ENCODE measurements at regions not wholly inside any gene's neighbourhood (a gene's known extent, or its start where the extent isn't known, plus 50 kb on each side); places are given as distances from the start of the nearest gene placed in this dataset.

DNA sequence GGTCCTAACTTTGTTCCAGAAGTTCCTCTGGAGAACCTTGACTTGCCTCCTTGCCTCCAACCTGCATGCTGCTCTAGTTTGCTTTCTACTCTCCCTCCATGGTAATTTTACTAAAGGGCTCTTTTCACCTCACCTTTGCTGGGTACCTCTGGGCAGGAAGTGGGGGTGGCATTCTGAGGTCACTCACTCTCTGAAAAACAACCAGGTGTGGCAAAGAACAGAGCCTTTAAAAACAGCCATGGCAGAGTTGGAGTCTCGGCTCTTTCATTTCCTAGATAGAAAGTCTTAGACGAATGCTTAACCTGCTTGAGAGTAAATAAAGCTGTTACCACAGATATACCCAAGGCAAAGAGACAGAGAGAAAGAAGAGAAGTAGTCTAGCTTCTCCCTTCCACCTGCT, 827.9 kb downstream of the BCL11B start:
- WGBS, 2 experiments (ENCODE audit: low coverage in 1 of 2, low lambda C conversion rate in 2 of 2, missing lambda C conversion rate in 2 of 2): 16 to 28% methylated on average over 2 of the region's 2 CpGs

GRCh38 chr14:98445718-98446117, 826.3 kb downstream of the BCL11B start:
- DNase-seq: no peak
- Histone ChIP-seq H3K4me3 (no peak overlapping the region), H2AFZ (no peak overlapping the region), H3K9ac (no peak overlapping the region), H3K9me3 (ENCODE audit: low read depth) (no peaks in the 10 kb centered on the region), H3F3A (ENCODE audit: insufficient read depth) (no peaks in the 10 kb centered on the region), H3K4me1 (ENCODE audit: insufficient read depth) (no peaks in the 10 kb centered on the region), H3K79me2 (ENCODE audit: insufficient read depth) (no peaks in the 10 kb centered on the region), H3K27me3 (replicated peaks; ENCODE audit: insufficient read depth) (no peaks in the 10 kb centered on the region), H4K20me1 (ENCODE audit: insufficient read depth) (no peaks in the 10 kb centered on the region), H3K4me2 (ENCODE audit: unreplicated experiment) (no peak overlapping the region), H3K9me2 (ENCODE audit: insufficient read depth) (no peaks in the 10 kb centered on the region), H3K36me3 (ENCODE audit: low read depth) (no peaks in the 10 kb centered on the region), H3K27ac (no peak overlapping the region)
- TF ChIP-seq EZH2 (IDR thresholded peaks at IDR 0.05; ENCODE audit: insufficient read depth, poor library complexity, severe bottlenecking) (no peak), EZH2phosphoT487 (IDR thresholded peaks at IDR 0.05; ENCODE audit: insufficient read depth, low read depth) (no peak)
- in situ Hi-C loops (cut with MboI): no loop called here
- WGBS, 2 experiments (ENCODE audit: low coverage in 1 of 2, low lambda C conversion rate in 2 of 2, missing lambda C conversion rate in 2 of 2): 32 to 49% methylated on average over 2 of the region's 2 CpGs

More for the DNA sequence above, 827.9 kb downstream of the BCL11B start:
- H4K20me1 ChIP-seq (ENCODE audit: insufficient read depth): no peaks in the 10 kb centered on the region
- no peak overlapping the region for H3K27ac ChIP-seq
- H3K4me1 ChIP-seq (ENCODE audit: insufficient read depth): no peaks in the 10 kb centered on the region
- H3F3A ChIP-seq (ENCODE audit: insufficient read depth): no peaks in the 10 kb centered on the region
- H3K36me3 ChIP-seq (ENCODE audit: low read depth): no peaks in the 10 kb centered on the region
- DNase-seq: no peak
- H3K9me3 ChIP-seq (ENCODE audit: low read depth): no peaks in the 10 kb centered on the region
- H3K79me2 ChIP-seq (ENCODE audit: insufficient read depth): no peaks in the 10 kb centered on the region
- no peak overlapping the region for H3K4me3 ChIP-seq
- no peaks in the 10 kb centered on the region for H3K9me2 ChIP-seq (ENCODE audit: insufficient read depth)
- H3K27me3 ChIP-seq (replicated peaks; ENCODE audit: insufficient read depth): no peaks in the 10 kb centered on the region
- no peak overlapping the region for H3K9ac ChIP-seq
- TF ChIP-seq EZH2 (IDR thresholded peaks at IDR 0.05; ENCODE audit: insufficient read depth, poor library complexity, severe bottlenecking): no peak
- no peak for TF ChIP-seq EZH2phosphoT487 (IDR thresholded peaks at IDR 0.05; ENCODE audit: insufficient read depth, low read depth)
- H2AFZ ChIP-seq: no peak overlapping the region
- in situ Hi-C loops (cut with MboI): no loop called here
- H3K4me2 ChIP-seq (ENCODE audit: unreplicated experiment): no peak overlapping the region

DNA sequence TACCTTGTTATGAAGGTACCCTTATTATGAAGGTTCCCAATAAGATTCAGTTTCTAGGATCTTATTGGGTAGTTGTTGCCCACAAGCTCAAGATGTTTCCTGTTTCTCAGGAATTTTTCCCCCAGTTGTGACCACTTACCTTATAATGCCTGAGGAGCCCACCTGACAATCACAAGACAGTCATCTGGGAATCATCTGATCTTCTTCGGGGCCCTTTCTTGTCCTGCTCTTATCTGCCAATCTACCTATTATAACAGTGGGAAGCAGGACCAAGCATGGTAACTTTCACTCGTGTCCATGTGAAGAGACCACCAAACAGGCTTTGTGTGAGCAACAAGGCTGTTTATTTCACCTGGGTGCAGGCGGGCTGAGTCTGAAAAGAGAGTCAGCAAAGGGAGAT, 825.5 kb downstream of the BCL11B start:
- no peaks in the 10 kb centered on the region for H3K9me3 ChIP-seq (ENCODE audit: low read depth)
- H3K4me1 ChIP-seq (ENCODE audit: insufficient read depth): no peaks in the 10 kb centered on the region
- no peak overlapping the region for H2AFZ ChIP-seq
- H4K20me1 ChIP-seq (ENCODE audit: insufficient read depth): no peaks in the 10 kb centered on the region
- H3F3A ChIP-seq (ENCODE audit: insufficient read depth): no peaks in the 10 kb centered on the region
- H3K9me2 ChIP-seq (ENCODE audit: insufficient read depth): no peaks in the 10 kb centered on the region
- no peaks in the 10 kb centered on the region for H3K79me2 ChIP-seq (ENCODE audit: insufficient read depth)
- H3K4me2 ChIP-seq (ENCODE audit: unreplicated experiment): no peak overlapping the region
- in situ Hi-C loops (cut with MboI): no loop called here
- H3K4me3 ChIP-seq: no peak overlapping the region
- H3K9ac ChIP-seq: no peak overlapping the region
- no peak for DNase-seq
- 27 to 32% methylated on average over 3 of the region's 3 CpGs for WGBS, 2 experiments (ENCODE audit: low coverage in 1 of 2, low lambda C conversion rate in 2 of 2, missing lambda C conversion rate in 2 of 2)
- no peaks in the 10 kb centered on the region for H3K27me3 ChIP-seq (replicated peaks; ENCODE audit: insufficient read depth)
- H3K36me3 ChIP-seq (ENCODE audit: low read depth): no peaks in the 10 kb centered on the region
- TF ChIP-seq EZH2phosphoT487 (IDR thresholded peaks at IDR 0.05; ENCODE audit: insufficient read depth, low read depth): no peak
- TF ChIP-seq EZH2 (IDR thresholded peaks at IDR 0.05; ENCODE audit: insufficient read depth, poor library complexity, severe bottlenecking): no peak
- no peak overlapping the region for H3K27ac ChIP-seq

- no peaks in the 10 kb centered on the region for H3K79me2 ChIP-seq (ENCODE audit: insufficient read depth)
- in situ Hi-C loops (cut with MboI): no loop called here
- no peaks in the 10 kb centered on the region for H3K4me1 ChIP-seq (ENCODE audit: insufficient read depth)
- H3K9ac ChIP-seq: no peak overlapping the region
- no peak overlapping the region for H3K4me2 ChIP-seq (ENCODE audit: unreplicated experiment)
- H3K4me3 ChIP-seq: no peak overlapping the region
- TF ChIP-seq EZH2phosphoT487 (IDR thresholded peaks at IDR 0.05; ENCODE audit: insufficient read depth, low read depth) (no peak), EZH2 (IDR thresholded peaks at IDR 0.05; ENCODE audit: insufficient read depth, poor library complexity, severe bottlenecking) (no peak)
- H2AFZ ChIP-seq: no peak overlapping the region
- H4K20me1 ChIP-seq (ENCODE audit: insufficient read depth): no peaks in the 10 kb centered on the region
- H3K9me2 ChIP-seq (ENCODE audit: insufficient read depth): no peaks in the 10 kb centered on the region
- 33 to 38% methylated on average over 6 of the region's 6 CpGs for WGBS, 2 experiments (ENCODE audit: low coverage in 1 of 2, low lambda C conversion rate in 2 of 2, missing lambda C conversion rate in 2 of 2)
- no peaks in the 10 kb centered on the region for H3F3A ChIP-seq (ENCODE audit: insufficient read depth)
- H3K36me3 ChIP-seq (ENCODE audit: low read depth): no peaks in the 10 kb centered on the region
- no peak for DNase-seq
- no peak overlapping the region for H3K27ac ChIP-seq
- no peaks in the 10 kb centered on the region for H3K9me3 ChIP-seq (ENCODE audit: low read depth)
- no peaks in the 10 kb centered on the region for H3K27me3 ChIP-seq (replicated peaks; ENCODE audit: insufficient read depth)
Observed at GRCh38 chr14:98456231-98456630, 815.8 kb downstream of the BCL11B start.

- DNase-seq: no peak
- Histone ChIP-seq H3K79me2 (ENCODE audit: insufficient read depth) (no peaks in the 10 kb centered on the region), H3K36me3 (ENCODE audit: low read depth) (no peaks in the 10 kb centered on the region), H3K27ac (no peak overlapping the region), H3K4me3 (no peak overlapping the region), H2AFZ (no peak overlapping the region), H3K9ac (no peak overlapping the region), H3K4me2 (ENCODE audit: unreplicated experiment) (no peak overlapping the region), H3K27me3 (replicated peaks; ENCODE audit: insufficient read depth) (no peaks in the 10 kb centered on the region), H3K9me2 (ENCODE audit: insufficient read depth) (no peaks in the 10 kb centered on the region), H3K4me1 (ENCODE audit: insufficient read depth) (no peaks in the 10 kb centered on the region), H3F3A (ENCODE audit: insufficient read depth) (no peaks in the 10 kb centered on the region), H4K20me1 (ENCODE audit: insufficient read depth) (no peaks in the 10 kb centered on the region), H3K9me3 (ENCODE audit: low read depth) (no peaks in the 10 kb centered on the region)
- in situ Hi-C loops (cut with MboI): no loop called here
- no peak for TF ChIP-seq EZH2 (IDR thresholded peaks at IDR 0.05; ENCODE audit: insufficient read depth, poor library complexity, severe bottlenecking)
- no peak for TF ChIP-seq EZH2phosphoT487 (IDR thresholded peaks at IDR 0.05; ENCODE audit: insufficient read depth, low read depth)
Observed at GRCh38 chr14:98458702-98459101, 813.3 kb downstream of the BCL11B start.

Measured in GM23248 (cell line).